SK-N-MC (cell line): ENCODE measurements at regions not wholly inside any gene's neighbourhood (a gene's known extent, or its start where the extent isn't known, plus 50 kb on each side); places are given as distances from the start of the nearest gene placed in this dataset.

ENCODE experiments used
- EZH2 ChIP-seq: fragments of 200-600 bp; sonication (generic); IDR thresholded peaks from one replicate; pipeline ENCODE4 v1.6.1; 2017; ENCODE audit warnings: antibody characterized with exemption
- POLR2AphosphoS5 ChIP-seq: IDR thresholded peaks from 2 replicates; pipeline ENCODE4 v1.6.1; 2012; ENCODE audit warnings: mild to moderate bottlenecking, low read depth, low read length, borderline replicate concordance

DNA sequence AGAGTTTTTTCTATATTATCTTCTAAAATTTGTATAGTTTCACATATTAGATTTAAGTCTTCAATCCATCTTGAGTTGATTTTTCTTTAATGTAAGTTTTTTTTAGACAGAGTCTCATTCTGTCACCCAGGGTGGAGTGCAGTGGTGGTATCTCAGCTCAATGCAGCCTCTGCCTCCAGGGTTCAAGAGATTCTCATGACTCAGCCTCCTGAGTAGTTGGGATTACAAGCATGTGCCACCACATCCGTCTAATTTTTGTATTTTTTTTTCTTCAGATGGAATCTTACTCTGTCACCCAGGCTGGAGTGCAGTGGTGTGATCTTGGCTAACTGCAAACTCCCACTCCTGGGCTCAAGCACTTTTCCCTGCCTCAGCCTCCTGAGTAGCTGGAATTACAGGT lies 143.4 kb upstream of the ZNF92 start:
- TF ChIP-seq POLR2AphosphoS5 (no peak), EZH2 (no peak)
